ENCODE measurements at regions not wholly inside any gene's neighbourhood (a gene's known extent, or its start where the extent isn't known, plus 50 kb on each side); places are given as distances from the start of the nearest gene placed in this dataset.

DNA sequence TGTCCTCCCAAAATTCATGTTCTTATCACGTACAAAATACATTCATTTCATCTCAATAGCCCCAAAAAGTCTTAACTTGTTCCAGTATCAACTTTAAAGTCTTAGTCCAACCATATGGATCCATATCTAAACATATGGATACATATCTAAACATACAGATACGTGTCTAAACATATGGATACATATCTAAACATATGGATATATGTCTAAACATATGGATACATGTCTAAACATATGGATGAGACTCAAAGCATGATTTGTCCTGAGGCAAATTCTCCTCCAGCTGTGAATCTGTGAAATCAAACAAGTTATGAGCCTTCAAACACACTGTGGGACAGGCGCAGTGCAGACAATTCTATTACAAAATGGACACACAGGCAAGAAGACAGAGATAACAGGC, 709.0 kb downstream of the TBC1D22A start:
- H3K4me3 Mint-ChIP-seq, result no peak overlapping the region
- peaks cover 13% of the 10 kb centered on the region for H3K9me3 Mint-ChIP-seq
- H3K27me3 Mint-ChIP-seq (ENCODE audit: low read depth), result peaks cover 2% of the 10 kb centered on the region
- H3K4me1 Mint-ChIP-seq (ENCODE audit: low read depth), result peaks cover 16% of the 10 kb centered on the region
- DNase-seq (no peak), ATAC-seq (no peak)
- peaks cover 2% of the 10 kb centered on the region for H3K36me3 Mint-ChIP-seq (ENCODE audit: insufficient read depth)

DNA sequence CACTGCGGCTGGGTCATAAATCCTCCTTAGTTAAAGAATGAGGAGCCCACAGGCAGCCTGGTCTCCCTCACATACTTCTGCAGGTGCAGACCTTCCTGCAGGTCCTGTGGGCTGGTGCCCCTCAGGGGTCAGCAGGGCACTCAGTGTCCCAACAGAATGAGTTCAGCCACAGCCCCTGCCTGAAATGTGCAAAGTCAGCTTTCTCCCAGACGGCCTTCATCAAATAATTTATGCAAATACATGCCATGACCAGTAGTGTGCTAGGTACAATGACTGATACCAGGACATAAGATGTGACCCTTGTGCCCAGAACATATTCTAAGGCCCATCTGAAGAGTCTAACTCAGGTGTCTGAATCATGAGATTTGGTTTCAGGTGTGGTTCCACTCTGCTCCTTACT, 703.4 kb downstream of the TBC1D22A start:
- Mint-ChIP-seq H3K36me3 (ENCODE audit: insufficient read depth) (peaks cover 4% of the 10 kb centered on the region), H3K27me3 (ENCODE audit: low read depth) (peaks cover 7% of the 10 kb centered on the region), H3K4me1 (ENCODE audit: low read depth) (no peaks in the 10 kb centered on the region), H3K4me3 (no peak overlapping the region), H3K9me3 (peaks cover 16% of the 10 kb centered on the region)
- ATAC-seq (no peak), DNase-seq (no peak)

DNA sequence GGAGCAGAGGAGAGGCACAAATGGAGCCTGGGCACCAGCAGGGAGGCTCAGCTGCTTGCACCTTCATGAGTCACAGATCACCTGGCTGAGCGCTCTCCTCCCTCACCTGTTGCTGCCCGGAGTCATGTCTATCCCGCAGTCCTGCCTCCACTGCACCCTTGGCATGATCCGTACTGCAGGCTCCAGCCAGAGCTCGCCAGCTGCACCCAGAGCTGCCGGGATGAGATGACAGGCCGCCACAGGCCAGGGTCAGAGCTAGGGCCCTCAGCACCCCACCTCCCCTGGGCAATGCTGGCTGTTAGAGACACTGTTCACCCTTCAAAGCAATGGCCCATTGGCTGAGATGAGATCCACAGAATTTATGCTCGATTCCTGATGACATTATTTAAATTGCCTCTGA, 702.8 kb downstream of the TBC1D22A start:
- ATAC-seq, result no peak
- peaks cover 4% of the 10 kb centered on the region for H3K36me3 Mint-ChIP-seq (ENCODE audit: insufficient read depth)
- H3K27me3 Mint-ChIP-seq (ENCODE audit: low read depth), result peaks cover 7% of the 10 kb centered on the region
- no peaks in the 10 kb centered on the region for H3K4me1 Mint-ChIP-seq (ENCODE audit: low read depth)
- DNase-seq, result no peak
- peaks cover 16% of the 10 kb centered on the region for H3K9me3 Mint-ChIP-seq
- H3K4me3 Mint-ChIP-seq, result no peak overlapping the region

DNA sequence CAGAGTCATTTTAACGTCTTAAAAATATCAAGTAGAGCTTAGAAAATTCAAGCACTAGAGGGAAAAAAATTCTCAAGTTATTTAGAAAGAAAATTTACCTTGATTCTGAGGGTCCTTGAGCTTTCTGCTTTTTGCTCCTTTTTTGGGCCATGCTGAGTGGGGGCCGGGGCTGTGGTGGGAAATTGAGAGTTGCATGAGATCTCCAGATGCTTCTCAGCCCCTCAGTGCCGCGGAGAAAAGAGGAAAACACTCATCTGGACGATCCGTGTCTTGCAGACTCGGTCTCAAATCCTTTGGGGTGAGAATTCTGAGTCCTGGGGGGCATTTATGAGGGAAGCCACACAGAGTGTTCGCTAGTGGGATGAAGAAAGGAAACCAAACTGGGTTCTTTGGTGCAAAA, 700.8 kb downstream of the TBC1D22A start:
- ATAC-seq (no peak), DNase-seq (no peak)
- peaks cover 16% of the 10 kb centered on the region for H3K9me3 Mint-ChIP-seq
- H3K27me3 Mint-ChIP-seq (ENCODE audit: low read depth), result peaks cover 7% of the 10 kb centered on the region
- no peak overlapping the region for H3K4me3 Mint-ChIP-seq
- no peaks in the 10 kb centered on the region for H3K4me1 Mint-ChIP-seq (ENCODE audit: low read depth)
- peaks cover 4% of the 10 kb centered on the region for H3K36me3 Mint-ChIP-seq (ENCODE audit: insufficient read depth)

DNA sequence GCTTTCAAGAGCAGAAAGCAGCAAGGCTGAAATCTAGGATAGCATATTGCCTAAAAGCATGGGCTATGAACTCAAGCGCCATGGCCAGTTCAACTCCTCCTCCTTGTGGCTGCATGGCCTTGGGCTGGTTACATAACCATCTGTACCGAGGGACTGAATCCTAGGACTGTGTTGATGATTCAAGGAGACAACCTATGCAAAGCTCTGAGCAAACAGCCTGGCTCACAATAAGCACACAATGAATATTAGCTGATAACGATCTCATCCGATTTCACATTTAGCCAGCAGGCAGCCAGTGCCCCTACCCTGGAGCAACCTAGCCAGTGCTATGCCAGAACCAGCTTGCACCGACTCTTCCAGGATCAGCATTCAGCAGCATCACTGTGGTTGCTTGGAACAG, 698.4 kb downstream of the TBC1D22A start:
- Mint-ChIP-seq H3K4me1 (ENCODE audit: low read depth) (no peaks in the 10 kb centered on the region), H3K27me3 (ENCODE audit: low read depth) (peaks cover 4% of the 10 kb centered on the region), H3K36me3 (ENCODE audit: insufficient read depth) (no peaks in the 10 kb centered on the region), H3K9me3 (no peaks in the 10 kb centered on the region), H3K4me3 (no peak overlapping the region)
- DNase-seq, result no peak
- no peak for ATAC-seq

DNA sequence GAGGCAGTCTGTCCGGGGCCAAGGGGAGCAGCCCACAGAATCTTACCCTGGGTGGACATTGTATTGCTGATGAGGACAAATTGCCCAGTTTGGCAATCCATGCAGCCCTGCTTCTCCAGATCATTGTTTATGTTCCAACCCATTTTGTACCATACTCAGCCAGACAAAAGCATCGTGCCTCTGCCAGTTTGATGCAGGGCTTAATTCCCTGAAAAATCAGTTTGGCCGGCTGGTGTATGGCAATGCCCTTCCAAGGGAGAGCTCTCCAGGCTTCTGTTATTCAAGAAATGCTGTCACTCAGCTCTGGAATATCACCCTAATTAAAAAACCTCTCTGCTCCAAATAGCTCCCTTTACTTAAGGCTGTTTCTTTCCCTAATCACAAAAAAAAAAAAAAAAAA, 697.7 kb downstream of the TBC1D22A start:
- Mint-ChIP-seq H3K27me3 (ENCODE audit: low read depth) (peaks cover 4% of the 10 kb centered on the region), H3K9me3 (peaks cover 4% of the 10 kb centered on the region), H3K4me1 (ENCODE audit: low read depth) (no peaks in the 10 kb centered on the region), H3K36me3 (ENCODE audit: insufficient read depth) (no peaks in the 10 kb centered on the region), H3K4me3 (no peak overlapping the region)
- DNase-seq, result no peak
- no peak for ATAC-seq

DNA sequence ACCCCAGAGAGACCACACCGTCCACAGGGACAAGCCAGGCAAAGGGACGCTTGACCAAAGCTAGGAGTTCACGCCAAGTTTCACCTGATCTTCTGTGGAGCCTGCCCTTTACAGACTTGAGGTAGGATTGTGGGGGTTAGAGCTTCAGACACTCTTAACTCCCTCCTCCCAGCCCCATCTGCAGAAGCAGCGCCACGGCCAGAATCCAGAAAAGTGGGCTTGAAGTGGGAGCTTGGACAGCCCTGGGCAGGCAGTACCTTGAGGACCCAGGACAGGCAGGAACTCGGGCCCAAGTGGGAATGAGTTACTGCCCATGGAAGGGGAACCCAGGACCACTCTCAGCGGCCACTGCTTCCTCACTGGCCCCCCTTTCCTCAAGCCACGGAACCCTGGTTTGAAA, 695.9 kb downstream of the TBC1D22A start:
- peaks cover 18% of the 10 kb centered on the region for H3K9me3 Mint-ChIP-seq
- H3K27me3 Mint-ChIP-seq (ENCODE audit: low read depth), result peaks cover 4% of the 10 kb centered on the region
- H3K36me3 Mint-ChIP-seq (ENCODE audit: insufficient read depth), result no peaks in the 10 kb centered on the region
- no peak for ATAC-seq
- H3K4me3 Mint-ChIP-seq, result no peak overlapping the region
- H3K4me1 Mint-ChIP-seq (ENCODE audit: low read depth), result no peaks in the 10 kb centered on the region
- DNase-seq, result no peak

DNA sequence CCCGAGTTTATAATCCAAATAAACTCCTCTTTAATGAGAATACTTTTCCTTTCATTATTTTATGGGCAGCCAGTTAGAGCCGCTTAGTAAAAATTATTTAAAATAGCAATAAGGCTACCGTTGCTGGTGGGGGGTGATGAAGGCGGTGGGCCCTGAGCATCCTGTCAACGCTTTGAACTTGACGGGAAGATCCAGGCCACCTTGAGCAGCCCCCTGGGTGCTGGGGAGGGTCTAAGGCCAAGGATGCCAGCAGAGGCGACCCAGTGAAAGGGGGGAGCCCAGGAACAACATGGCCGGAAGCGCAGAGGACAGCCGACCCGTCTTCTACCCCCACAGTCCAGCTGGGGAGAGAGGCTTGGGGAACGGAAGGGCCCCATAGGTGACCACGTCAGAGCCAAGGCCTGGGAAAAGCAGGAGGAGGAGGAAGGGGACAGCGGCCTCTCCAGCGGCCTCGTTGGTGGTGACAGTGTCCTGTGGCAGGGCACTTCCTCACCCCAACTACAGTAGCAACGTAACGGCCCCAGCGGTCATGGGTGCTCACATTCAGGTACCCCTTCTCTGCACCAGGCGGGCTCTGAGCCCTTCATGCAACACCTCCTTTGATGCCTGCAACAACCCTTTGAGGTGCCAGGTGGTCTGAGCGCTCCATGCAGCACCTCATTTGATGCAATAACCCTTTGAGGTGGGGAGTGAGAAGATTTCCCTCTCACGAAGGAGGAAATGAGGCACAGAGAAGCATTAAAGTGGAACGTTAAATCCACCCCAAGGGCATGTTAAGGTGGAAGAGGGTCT, 695.3 kb downstream of the TBC1D22A start:
- ATAC-seq (no peak), DNase-seq (no peak)
- H3K27me3 Mint-ChIP-seq (ENCODE audit: low read depth), result peaks cover 7% of the 10 kb centered on the region
- H3K4me1 Mint-ChIP-seq (ENCODE audit: low read depth), result no peaks in the 10 kb centered on the region
- H3K36me3 Mint-ChIP-seq (ENCODE audit: insufficient read depth), result no peaks in the 10 kb centered on the region
- H3K4me3 Mint-ChIP-seq, result no peak overlapping the region
- H3K9me3 Mint-ChIP-seq, result peaks cover 24% of the 10 kb centered on the region

DNA sequence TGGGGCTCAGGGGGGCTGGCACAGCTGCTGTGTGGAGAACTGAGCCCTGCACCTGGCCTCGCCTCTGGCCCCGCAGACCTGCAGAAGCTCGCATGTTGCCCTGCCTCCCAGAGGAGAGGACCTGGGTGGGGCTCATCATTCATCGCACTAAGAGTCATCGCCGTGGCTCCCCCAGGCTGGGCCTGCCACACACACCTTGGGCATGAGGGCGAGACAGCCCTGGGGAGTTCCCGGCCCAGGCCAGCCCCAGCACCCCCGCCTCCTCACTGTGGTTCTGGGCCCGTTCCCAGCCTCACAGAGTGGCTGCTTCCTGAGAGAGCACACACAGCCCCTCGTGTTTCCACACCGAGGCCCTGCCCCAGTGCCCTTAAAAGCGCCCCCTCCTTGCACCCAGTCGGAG, 694.6 kb downstream of the TBC1D22A start:
- H3K4me1 Mint-ChIP-seq (ENCODE audit: low read depth), result no peaks in the 10 kb centered on the region
- ATAC-seq (no peak), DNase-seq (no peak)
- peaks cover 24% of the 10 kb centered on the region for H3K9me3 Mint-ChIP-seq
- H3K27me3 Mint-ChIP-seq (ENCODE audit: low read depth), result peaks cover 7% of the 10 kb centered on the region
- no peak overlapping the region for H3K4me3 Mint-ChIP-seq
- no peaks in the 10 kb centered on the region for H3K36me3 Mint-ChIP-seq (ENCODE audit: insufficient read depth)

DNA sequence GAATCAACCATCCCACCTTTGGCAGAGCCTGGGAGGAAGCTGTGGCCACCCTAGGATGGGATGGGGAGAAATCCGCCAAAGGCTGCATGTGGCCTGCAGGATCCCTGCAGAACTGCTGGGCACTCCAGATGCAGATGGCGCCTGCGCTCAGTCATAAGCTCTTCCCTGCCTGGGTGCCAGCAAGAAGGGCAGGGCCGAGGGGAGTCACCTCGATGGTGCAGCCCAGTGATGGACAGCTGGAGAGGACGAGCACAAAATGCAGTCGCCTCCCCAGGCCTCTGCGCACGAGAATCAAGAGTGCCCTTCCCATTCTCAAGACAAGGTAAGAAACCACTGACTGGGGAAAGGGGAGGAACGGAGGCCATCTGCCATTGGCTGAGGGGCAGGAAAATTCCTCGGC, 693.6 kb downstream of the TBC1D22A start:
- H3K4me3 Mint-ChIP-seq, result no peak overlapping the region
- no peak for ATAC-seq
- peaks cover 4% of the 10 kb centered on the region for H3K27me3 Mint-ChIP-seq (ENCODE audit: low read depth)
- no peaks in the 10 kb centered on the region for H3K4me1 Mint-ChIP-seq (ENCODE audit: low read depth)
- no peak for DNase-seq
- H3K36me3 Mint-ChIP-seq (ENCODE audit: insufficient read depth), result no peaks in the 10 kb centered on the region
- H3K9me3 Mint-ChIP-seq, result peaks cover 24% of the 10 kb centered on the region

DNA sequence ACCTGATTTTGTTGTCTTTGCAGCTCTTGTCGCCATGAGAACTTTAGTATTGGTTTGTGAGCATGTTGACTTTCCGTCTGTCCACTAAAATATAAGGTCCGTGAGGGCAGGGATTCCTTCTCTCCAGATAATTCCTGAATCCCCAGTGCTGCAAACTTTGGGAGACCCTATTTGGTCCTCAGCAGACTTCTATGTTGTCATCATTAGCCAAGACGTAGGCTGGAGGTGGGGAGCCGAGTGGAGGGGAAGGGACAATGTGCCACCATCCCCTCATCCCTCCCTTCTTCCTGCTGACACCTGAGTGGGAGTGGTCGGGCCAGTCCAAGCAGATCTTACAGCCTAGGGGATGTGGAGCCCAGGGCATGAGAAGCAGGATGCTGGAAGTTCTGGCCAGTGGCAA, 690.6 kb downstream of the TBC1D22A start:
- peaks cover 3% of the 10 kb centered on the region for H3K27me3 Mint-ChIP-seq (ENCODE audit: low read depth)
- H3K9me3 Mint-ChIP-seq, result peaks cover 24% of the 10 kb centered on the region
- no peak for DNase-seq
- H3K4me1 Mint-ChIP-seq (ENCODE audit: low read depth), result no peaks in the 10 kb centered on the region
- ATAC-seq, result no peak
- no peak overlapping the region for H3K4me3 Mint-ChIP-seq
- no peaks in the 10 kb centered on the region for H3K36me3 Mint-ChIP-seq (ENCODE audit: insufficient read depth)

DNA sequence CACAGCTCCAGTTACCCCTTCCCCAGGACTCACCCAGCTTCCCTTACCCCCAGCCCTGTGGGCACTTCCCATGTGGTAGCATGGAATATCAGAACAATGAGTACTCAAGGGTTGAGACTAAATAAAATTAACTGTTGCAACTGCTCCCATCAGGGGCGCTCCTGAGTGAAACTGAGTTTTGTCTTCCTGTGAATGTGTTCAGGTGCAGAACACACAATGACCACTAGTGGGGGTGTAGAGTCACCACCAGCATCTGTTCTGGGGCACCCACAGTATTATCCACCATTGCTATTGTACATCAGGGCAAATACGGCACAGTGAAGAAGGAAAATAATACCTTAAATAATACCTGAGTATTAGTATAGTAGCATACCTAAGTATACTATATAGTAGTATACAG, 689.7 kb downstream of the TBC1D22A start:
- DNase-seq, result no peak
- H3K27me3 Mint-ChIP-seq (ENCODE audit: low read depth), result peaks cover 3% of the 10 kb centered on the region
- H3K4me3 Mint-ChIP-seq, result no peak overlapping the region
- ATAC-seq, result no peak
- H3K9me3 Mint-ChIP-seq, result peaks cover 24% of the 10 kb centered on the region
- H3K4me1 Mint-ChIP-seq (ENCODE audit: low read depth), result no peaks in the 10 kb centered on the region
- no peaks in the 10 kb centered on the region for H3K36me3 Mint-ChIP-seq (ENCODE audit: insufficient read depth)

DNA sequence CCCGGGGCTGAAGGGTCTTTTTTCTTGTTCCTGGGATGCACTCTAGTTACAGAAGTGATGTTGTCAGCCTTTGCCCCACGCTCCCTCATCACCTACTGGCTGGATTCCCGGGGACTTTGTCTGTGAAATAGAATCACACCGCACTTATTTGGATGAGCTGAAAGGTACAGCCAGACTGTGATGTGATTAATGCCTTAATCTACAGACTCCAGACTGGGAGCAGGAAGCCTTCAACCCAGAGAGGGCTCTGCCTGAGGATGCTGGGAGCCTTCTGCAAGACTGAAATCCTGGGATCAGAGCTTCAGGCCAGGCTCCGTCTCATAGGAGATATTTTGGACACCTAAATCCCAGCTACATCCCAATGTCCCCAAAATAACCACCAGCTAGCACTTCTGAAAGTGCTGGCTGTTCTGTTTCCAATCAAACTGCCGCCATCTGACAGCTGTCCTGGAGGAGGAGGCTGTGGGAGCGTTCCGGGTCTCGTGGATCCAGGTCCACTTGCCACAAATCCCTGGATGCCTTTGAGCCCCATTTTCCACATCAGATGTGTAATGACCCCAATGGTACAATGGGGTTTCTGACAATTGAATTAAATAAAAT, 688.5 kb downstream of the TBC1D22A start:
- H3K4me3 Mint-ChIP-seq, result no peak overlapping the region
- peaks cover 24% of the 10 kb centered on the region for H3K9me3 Mint-ChIP-seq
- H3K36me3 Mint-ChIP-seq (ENCODE audit: insufficient read depth), result no peaks in the 10 kb centered on the region
- H3K4me1 Mint-ChIP-seq (ENCODE audit: low read depth), result no peaks in the 10 kb centered on the region
- no peak for ATAC-seq
- peaks cover 3% of the 10 kb centered on the region for H3K27me3 Mint-ChIP-seq (ENCODE audit: low read depth)
- no peak for DNase-seq

DNA sequence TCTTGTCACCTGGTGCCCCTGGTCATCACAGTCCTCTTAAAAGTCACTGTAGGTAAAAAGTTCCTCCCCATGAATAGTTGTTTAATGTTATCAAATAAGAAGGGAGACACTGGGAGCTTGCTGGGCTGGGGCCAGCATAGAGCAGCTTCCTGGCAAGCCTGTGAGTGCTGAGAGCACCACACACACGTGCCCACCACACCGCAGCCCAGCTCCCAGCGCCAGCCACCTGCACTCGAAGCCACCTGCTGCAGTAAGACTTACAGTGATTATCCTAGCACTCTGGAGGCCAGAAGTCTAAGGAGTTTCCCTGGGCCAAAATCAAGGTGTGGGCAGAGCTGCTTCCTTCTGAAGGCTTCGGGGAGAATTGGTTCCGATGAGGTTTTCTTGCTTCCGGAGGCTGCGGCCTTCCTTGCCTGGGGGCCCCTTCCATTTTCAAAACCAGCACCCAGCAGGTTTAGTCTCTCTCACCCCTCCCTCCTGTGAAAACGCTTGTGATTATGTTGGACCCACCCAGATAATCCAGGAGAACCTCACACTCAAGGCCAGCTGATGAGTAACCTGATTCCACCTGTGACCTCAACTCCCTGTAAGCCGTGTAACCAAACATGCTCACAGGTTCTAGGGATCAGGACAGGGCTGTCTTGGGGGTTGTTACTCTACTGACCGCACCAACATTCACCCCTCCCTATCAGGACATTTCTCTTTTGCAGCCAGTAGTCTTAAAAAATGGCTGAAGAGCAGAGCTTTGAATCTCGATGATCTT, 687.2 kb downstream of the TBC1D22A start:
- Mint-ChIP-seq H3K4me3 (no peak overlapping the region), H3K9me3 (peaks cover 17% of the 10 kb centered on the region), H3K27me3 (ENCODE audit: low read depth) (peaks cover 3% of the 10 kb centered on the region), H3K36me3 (ENCODE audit: insufficient read depth) (no peaks in the 10 kb centered on the region), H3K4me1 (ENCODE audit: low read depth) (no peaks in the 10 kb centered on the region)
- ATAC-seq (no peak), DNase-seq (no peak)
